Choroid plexus epithelial cell (primary cell): ENCODE measurements at regions not wholly inside any gene's neighbourhood (a gene's known extent, or its start where the extent isn't known, plus 50 kb on each side); places are given as distances from the start of the nearest gene placed in this dataset.

Source experiments
- DNase-seq: peaks from one replicate; pipeline ENCODE4 v3.0.0-alpha.2; 2010; ENCODE audit warnings: low read depth
- H3K4me3 ChIP-seq: 2 replicates; pipeline ENCODE4 v1.5.1; 2011; ENCODE audit warnings: low read depth, mild to moderate bottlenecking, control low read depth, low read length, moderate library complexity
- TF ChIP-seq, protein P1 (sequence below): conservative IDR thresholded peaks from 2 replicates; pipeline ENCODE4 v1.5.1; 2011; ENCODE audit warnings: low read depth, mild to moderate bottlenecking, control low read depth, inconsistent platforms, low read length, moderate library complexity

GRCh38 chr1:216794586-216794985 is 71.4 kb upstream of the ESRRG start:
- H3K4me3 ChIP-seq, result no peak overlapping the region
- DNase-seq, result no peak
- TF ChIP-seq, protein P1, sequence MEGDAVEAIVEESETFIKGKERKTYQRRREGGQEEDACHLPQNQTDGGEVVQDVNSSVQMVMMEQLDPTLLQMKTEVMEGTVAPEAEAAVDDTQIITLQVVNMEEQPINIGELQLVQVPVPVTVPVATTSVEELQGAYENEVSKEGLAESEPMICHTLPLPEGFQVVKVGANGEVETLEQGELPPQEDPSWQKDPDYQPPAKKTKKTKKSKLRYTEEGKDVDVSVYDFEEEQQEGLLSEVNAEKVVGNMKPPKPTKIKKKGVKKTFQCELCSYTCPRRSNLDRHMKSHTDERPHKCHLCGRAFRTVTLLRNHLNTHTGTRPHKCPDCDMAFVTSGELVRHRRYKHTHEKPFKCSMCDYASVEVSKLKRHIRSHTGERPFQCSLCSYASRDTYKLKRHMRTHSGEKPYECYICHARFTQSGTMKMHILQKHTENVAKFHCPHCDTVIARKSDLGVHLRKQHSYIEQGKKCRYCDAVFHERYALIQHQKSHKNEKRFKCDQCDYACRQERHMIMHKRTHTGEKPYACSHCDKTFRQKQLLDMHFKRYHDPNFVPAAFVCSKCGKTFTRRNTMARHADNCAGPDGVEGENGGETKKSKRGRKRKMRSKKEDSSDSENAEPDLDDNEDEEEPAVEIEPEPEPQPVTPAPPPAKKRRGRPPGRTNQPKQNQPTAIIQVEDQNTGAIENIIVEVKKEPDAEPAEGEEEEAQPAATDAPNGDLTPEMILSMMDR, result no peak

GRCh38 chr1:216793973-216794372 is 70.7 kb upstream of the ESRRG start:
- TF ChIP-seq, protein P1, result no peak

DNA sequence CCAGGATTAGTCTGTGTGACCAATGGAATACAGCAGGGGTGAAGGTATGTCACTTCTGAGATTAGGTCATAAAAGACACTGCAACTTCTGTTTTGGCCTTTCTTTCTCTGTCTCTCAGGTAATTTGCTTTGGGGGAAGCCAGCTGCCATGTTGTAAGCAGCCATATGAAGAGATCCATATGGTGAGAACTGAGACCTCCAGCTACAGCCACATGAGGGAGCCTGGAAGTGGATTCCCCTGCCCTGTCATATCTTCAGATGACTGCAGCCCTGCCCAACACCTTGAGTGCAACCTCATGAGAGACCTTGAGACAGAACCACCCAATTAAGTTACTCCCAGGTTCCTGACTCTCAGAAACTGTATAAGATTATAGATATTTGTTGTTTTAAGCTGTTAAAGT is 70.1 kb upstream of the ESRRG start:
- H3K4me3 ChIP-seq, result no peak overlapping the region
- TF ChIP-seq, protein P1, result peak; percentile 4
- DNase-seq, result no peak

More at GRCh38 chr1:216793973-216794372, 70.7 kb upstream of the ESRRG start:
- no peak overlapping the region for H3K4me3 ChIP-seq
- no peak for DNase-seq

DNA sequence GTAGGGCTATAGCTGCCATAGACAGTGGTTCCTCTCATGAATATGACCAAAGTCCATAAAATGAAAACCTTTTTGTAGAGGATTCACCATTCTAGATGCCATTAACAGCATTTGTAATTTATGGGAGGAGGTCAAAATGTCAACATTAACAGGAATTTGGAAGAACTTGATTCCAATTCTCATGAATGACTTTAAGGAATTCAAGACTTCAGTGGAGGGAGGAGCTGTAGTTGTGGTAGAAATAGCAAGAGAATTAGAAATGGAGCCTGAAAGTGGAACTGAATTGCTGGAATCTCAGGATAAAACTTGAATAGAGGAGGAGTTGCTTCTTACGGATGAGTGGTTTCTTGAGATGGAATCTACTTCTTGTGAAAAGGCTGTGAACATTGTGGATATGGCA is 65.4 kb upstream of the ESRRG start:
- no peak for DNase-seq
- H3K4me3 ChIP-seq, result no peak overlapping the region
- TF ChIP-seq, protein P1, result no peak

GRCh38 chr1:216785737-216786136 is 62.5 kb upstream of the ESRRG start:
- H3K4me3 ChIP-seq, result no peak overlapping the region
- DNase-seq, result no peak
- TF ChIP-seq, protein P1, result no peak

DNA sequence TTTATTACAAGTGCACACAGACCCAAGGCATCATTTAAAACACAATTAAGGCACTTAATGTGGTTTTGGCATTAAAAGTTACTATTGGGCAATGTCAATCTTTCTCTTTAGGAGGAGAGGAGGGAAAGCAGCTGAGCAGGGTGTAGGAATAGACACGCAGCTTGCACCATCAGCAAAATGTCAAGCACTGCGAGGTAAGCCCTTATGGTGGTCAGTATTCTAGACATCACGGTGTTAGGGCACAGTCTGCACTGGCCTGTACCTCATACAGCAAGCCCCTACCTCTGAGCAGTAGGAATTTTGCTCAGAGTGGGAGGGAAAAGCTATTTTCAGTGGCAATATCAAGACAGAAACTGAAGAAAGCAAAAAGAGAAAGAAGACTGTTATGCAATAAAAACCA is 62.0 kb upstream of the ESRRG start:
- H3K4me3 ChIP-seq, result no peak overlapping the region
- DNase-seq, result no peak
- TF ChIP-seq, protein P1, result no peak

- H3K4me3 ChIP-seq, result no peak overlapping the region
- TF ChIP-seq, protein P1, result no peak
- no peak for DNase-seq
Observed at GRCh38 chr1:216779686-216780085, 56.5 kb upstream of the ESRRG start.
